DOHH2 (cell line): ENCODE measurements at regions not wholly inside any gene's neighbourhood (a gene's known extent, or its start where the extent isn't known, plus 50 kb on each side); places are given as distances from the start of the nearest gene placed in this dataset.

Experiments
- CTCF ChIP-seq: fragments of 200-600 bp; sonication (generic); IDR thresholded peaks from one replicate; pipeline ENCODE4 v1.5.1; 2014; ENCODE audit warnings: antibody characterized with exemption, mild to moderate bottlenecking, low read depth, low read length; ENCODE audit not compliant: poor library complexity, severe bottlenecking
- EZH2phosphoT487 ChIP-seq: fragments of 200-600 bp; sonication (generic); IDR thresholded peaks from 2 replicates; pipeline ENCODE4 v1.6.1; 2017; ENCODE audit warnings: borderline replicate concordance, mild to moderate bottlenecking, antibody characterized with exemption, low read length, moderate library complexity, mixed read lengths

GRCh38 chr3:150147776-150148175 lies 177.1 kb upstream of the PFN2 start:
- TF ChIP-seq CTCF (no peak), EZH2phosphoT487 (no peak)
